ENCODE measurements at regions not wholly inside any gene's neighbourhood (a gene's known extent, or its start where the extent isn't known, plus 50 kb on each side); places are given as distances from the start of the nearest gene placed in this dataset.

- peaks cover 3% of the 10 kb centered on the region; the same call in 1 of the 2 replicates for H3K4me1 ChIP-seq (ENCODE audit: insufficient read depth, low read length)
- no peak for DNase-seq (ENCODE audit: low spot score)
- no peaks in the 10 kb centered on the region for H4K20me1 ChIP-seq (ENCODE audit: insufficient read depth, low read length)
- no peaks in the 10 kb centered on the region for H3K27me3 ChIP-seq (ENCODE audit: control insufficient read depth in 1 of 2, insufficient read depth in 2 of 2, low read length in 2 of 2)
- in situ Hi-C loops (cut with HindIII; ENCODE audit: extremely low pct_ligation_motif_present, low pct_unique_long_range_greater_than_20kb): no loop called here
- TF ChIP-seq, protein P1, sequence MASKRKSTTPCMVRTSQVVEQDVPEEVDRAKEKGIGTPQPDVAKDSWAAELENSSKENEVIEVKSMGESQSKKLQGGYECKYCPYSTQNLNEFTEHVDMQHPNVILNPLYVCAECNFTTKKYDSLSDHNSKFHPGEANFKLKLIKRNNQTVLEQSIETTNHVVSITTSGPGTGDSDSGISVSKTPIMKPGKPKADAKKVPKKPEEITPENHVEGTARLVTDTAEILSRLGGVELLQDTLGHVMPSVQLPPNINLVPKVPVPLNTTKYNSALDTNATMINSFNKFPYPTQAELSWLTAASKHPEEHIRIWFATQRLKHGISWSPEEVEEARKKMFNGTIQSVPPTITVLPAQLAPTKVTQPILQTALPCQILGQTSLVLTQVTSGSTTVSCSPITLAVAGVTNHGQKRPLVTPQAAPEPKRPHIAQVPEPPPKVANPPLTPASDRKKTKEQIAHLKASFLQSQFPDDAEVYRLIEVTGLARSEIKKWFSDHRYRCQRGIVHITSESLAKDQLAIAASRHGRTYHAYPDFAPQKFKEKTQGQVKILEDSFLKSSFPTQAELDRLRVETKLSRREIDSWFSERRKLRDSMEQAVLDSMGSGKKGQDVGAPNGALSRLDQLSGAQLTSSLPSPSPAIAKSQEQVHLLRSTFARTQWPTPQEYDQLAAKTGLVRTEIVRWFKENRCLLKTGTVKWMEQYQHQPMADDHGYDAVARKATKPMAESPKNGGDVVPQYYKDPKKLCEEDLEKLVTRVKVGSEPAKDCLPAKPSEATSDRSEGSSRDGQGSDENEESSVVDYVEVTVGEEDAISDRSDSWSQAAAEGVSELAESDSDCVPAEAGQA (IDR thresholded peaks at IDR 0.05; ENCODE audit: low read depth): no peak
- TF ChIP-seq, protein P1 (CRISPR knock-in tag; IDR thresholded peaks at IDR 0.05; ENCODE audit: borderline replicate concordance): no peak
- TF ChIP-seq ZBTB42 (CRISPR knock-in tag; IDR thresholded peaks at IDR 0.05) (no peak), TSC22D2 (CRISPR knock-in tag; IDR thresholded peaks at IDR 0.05; ENCODE audit: borderline replicate concordance) (no peak), ZNF615 (CRISPR knock-in tag; IDR thresholded peaks at IDR 0.05; ENCODE audit: borderline replicate concordance) (no peak), ZNF563 (CRISPR knock-in tag; IDR thresholded peaks at IDR 0.05) (no peak), NFYC (CRISPR knock-in tag; IDR thresholded peaks at IDR 0.05) (no peak), ZNF678 (CRISPR knock-in tag; IDR thresholded peaks at IDR 0.05) (no peak), JDP2 (CRISPR knock-in tag; IDR thresholded peaks at IDR 0.05; ENCODE audit: borderline replicate concordance) (no peak)
- TF ChIP-seq, protein P2, sequence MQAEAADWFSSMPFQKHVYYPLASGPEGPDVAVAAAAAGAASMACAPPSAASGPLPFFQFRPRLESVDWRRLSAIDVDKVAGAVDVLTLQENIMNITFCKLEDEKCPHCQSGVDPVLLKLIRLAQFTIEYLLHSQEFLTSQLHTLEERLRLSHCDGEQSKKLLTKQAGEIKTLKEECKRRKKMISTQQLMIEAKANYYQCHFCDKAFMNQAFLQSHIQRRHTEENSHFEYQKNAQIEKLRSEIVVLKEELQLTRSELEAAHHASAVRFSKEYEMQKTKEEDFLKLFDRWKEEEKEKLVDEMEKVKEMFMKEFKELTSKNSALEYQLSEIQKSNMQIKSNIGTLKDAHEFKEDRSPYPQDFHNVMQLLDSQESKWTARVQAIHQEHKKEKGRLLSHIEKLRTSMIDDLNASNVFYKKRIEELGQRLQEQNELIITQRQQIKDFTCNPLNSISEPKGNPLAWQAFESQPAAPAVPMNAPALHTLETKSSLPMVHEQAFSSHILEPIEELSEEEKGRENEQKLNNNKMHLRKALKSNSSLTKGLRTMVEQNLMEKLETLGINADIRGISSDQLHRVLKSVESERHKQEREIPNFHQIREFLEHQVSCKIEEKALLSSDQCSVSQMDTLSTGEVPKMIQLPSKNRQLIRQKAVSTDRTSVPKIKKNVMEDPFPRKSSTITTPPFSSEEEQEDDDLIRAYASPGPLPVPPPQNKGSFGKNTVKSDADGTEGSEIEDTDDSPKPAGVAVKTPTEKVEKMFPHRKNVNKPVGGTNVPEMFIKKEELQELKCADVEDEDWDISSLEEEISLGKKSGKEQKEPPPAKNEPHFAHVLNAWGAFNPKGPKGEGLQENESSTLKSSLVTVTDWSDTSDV (CRISPR knock-in tag; IDR thresholded peaks at IDR 0.05): no peak
- no peak for FAIRE-seq
- H3K9ac ChIP-seq (ENCODE audit: insufficient read depth, low read depth, low read length): no peak overlapping the region
- no peak overlapping the region for H3K4me2 ChIP-seq (ENCODE audit: low read depth, low read length)
- H3K9me3 ChIP-seq (ENCODE audit: low read length): no peaks in the 10 kb centered on the region
- CTCF ChIA-PET (ENCODE audit: low intra/inter-chr PET ratio, low total read pairs): no interaction called here
- BruUV-seq (replicated peaks): no TSS peak
- intact Hi-C loops (cut with micrococcal nuclease; ENCODE audit: unreplicated experiment): no loop called here
- no peak overlapping the region for H3K27ac ChIP-seq (ENCODE audit: extremely low read length, insufficient read depth, low read length)
- H3K36me3 ChIP-seq (replicated peaks in 1 of 2; ENCODE audit: control insufficient read depth in 1 of 2, insufficient read depth in 2 of 2, low read length in 2 of 2): no peaks in the 10 kb centered on the region
- no peaks in the 10 kb centered on the region for H3K79me2 ChIP-seq (ENCODE audit: insufficient read depth, low read length)
- WGBS (ENCODE audit: low lambda C conversion rate): 0% methylated on average over 6 of the region's 6 CpGs
- POLR2A ChIA-PET: no interaction called here
- no peak overlapping the region for H3K4me3 ChIP-seq (replicated peaks in 1 of 3; ENCODE audit: insufficient read depth in 1 of 3, low read depth in 2 of 3, low read length in 3 of 3)
- no peak overlapping the region for H2AFZ ChIP-seq (ENCODE audit: low read length)
- no peak for ATAC-seq
Observed at GRCh38 chrX:23118890-23119527, 119.2 kb downstream of the DDX53 start.
